Fibroblast of lung (primary cell): ENCODE measurements at regions not wholly inside any gene's neighbourhood (a gene's known extent, or its start where the extent isn't known, plus 50 kb on each side); places are given as distances from the start of the nearest gene placed in this dataset.
A peak's percentile ranks its signal among the peaks of the same experiment; 100 is the strongest.

Experiments used
- DNase-seq, 2 donors: peaks; one replicate each; pipeline versions ENCODE4 v3.0.0 to v3.0.0-alpha.2; 2010; ENCODE audit warnings: low read depth in 2 of 2
- H2AFZ ChIP-seq: 2 replicates; pipeline ENCODE4 v1.5.1; 2012; ENCODE audit warnings: low read length, control low read depth, inconsistent platforms
- H3K27ac ChIP-seq: 2 replicates; pipeline ENCODE4 v1.5.1; 2011; ENCODE audit warnings: low read length, control low read depth; ENCODE audit not compliant: insufficient read depth
- H3K27me3 ChIP-seq: 2 replicates; pipeline ENCODE4 v1.5.1; 2011; ENCODE audit warnings: mild to moderate bottlenecking, low read length; ENCODE audit not compliant: control insufficient read depth, insufficient read depth
- H3K36me3 ChIP-seq: 2 replicates; pipeline ENCODE4 v1.5.1; 2011; ENCODE audit warnings: low read length; ENCODE audit not compliant: control insufficient read depth, insufficient read depth
- H3K4me1 ChIP-seq: 2 replicates; pipeline ENCODE4 v1.5.1; 2011; ENCODE audit warnings: low read length; ENCODE audit not compliant: control insufficient read depth, insufficient read depth; ENCODE audit errors: extremely low read depth
- H3K4me2 ChIP-seq: 2 replicates; pipeline ENCODE4 v1.5.1; 2011; ENCODE audit warnings: low read length, control low read depth; ENCODE audit not compliant: insufficient read depth; ENCODE audit errors: extremely low read depth
- H3K4me3 ChIP-seq, 4 experiments: fragments of 200-600 bp in 1 of 4; sonication (generic) in 1 of 4; replicated peaks in 1 of 4; 2 replicates each; pipeline ENCODE4 v1.5.1; 2011 to 2016; ENCODE audit warnings: low read length in 4 of 4, low read depth in 3 of 4, mild to moderate bottlenecking in 3 of 4, control low read depth in 2 of 4, inconsistent platforms in 1 of 4, mixed read lengths in 1 of 4; ENCODE audit not compliant: insufficient read depth in 1 of 4; ENCODE audit errors: control extremely low read depth in 1 of 4
- H3K79me2 ChIP-seq: 2 replicates; pipeline ENCODE4 v1.5.1; 2012; ENCODE audit warnings: mild to moderate bottlenecking, low read length, inconsistent platforms; ENCODE audit not compliant: control insufficient read depth, insufficient read depth
- H3K9ac ChIP-seq: 2 replicates; pipeline ENCODE4 v1.5.1; 2011; ENCODE audit warnings: mild to moderate bottlenecking, low read length, control low read depth; ENCODE audit not compliant: insufficient read depth
- H3K9me3 ChIP-seq: 2 replicates; pipeline ENCODE4 v1.5.1; 2012; ENCODE audit warnings: low read depth, low read length; ENCODE audit not compliant: control insufficient read depth, insufficient read depth
- H4K20me1 ChIP-seq: 2 replicates; pipeline ENCODE4 v1.5.1; 2011; ENCODE audit warnings: low read length; ENCODE audit not compliant: control insufficient read depth, insufficient read depth; ENCODE audit errors: extremely low read depth
- CTCF ChIP-seq, 2 donors: IDR thresholded peaks in 1 of 2; conservative IDR thresholded peaks in 1 of 2; 1 replicate in 1 of 2; 2 replicates in 1 of 2; pipeline ENCODE4 v1.5.1; 2011 to 2012; ENCODE audit warnings: low read length in 2 of 2, control low read depth in 1 of 2, inconsistent platforms in 1 of 2, low read depth in 1 of 2, mild to moderate bottlenecking in 1 of 2
- EZH2 ChIP-seq: IDR thresholded peaks from 2 replicates; pipeline ENCODE4 v1.5.1; 2012; ENCODE audit warnings: low read length, control low read depth, mild to moderate bottlenecking; ENCODE audit errors: missing control alignments

- Histone ChIP-seq H3K27ac (peak overlapping the region; percentile 47), H3K9me3 (no peaks in the 10 kb centered on the region), H3K36me3 (no peaks in the 10 kb centered on the region), H4K20me1 (no peaks in the 10 kb centered on the region), H3K4me3 (no peak overlapping the region), H3K27me3 (peaks cover 14% of the 10 kb centered on the region), H2AFZ (no peak overlapping the region), H3K9ac (no peak overlapping the region), H3K4me2 (no peak overlapping the region), H3K79me2 (no peaks in the 10 kb centered on the region), H3K4me1 (peaks cover 15% of the 10 kb centered on the region)
- no peak for DNase-seq
- no peak for TF ChIP-seq CTCF (conservative IDR thresholded peaks at IDR 0.05 in 1 of 2, IDR thresholded peaks at IDR 0.05 in 1 of 2; ENCODE audit: low read depth in 1 of 2, low read length in 2 of 2)
- TF ChIP-seq EZH2 = no peak
Measured at GRCh38 chr17:83190004-83190385, 110.6 kb downstream of the METRNL start.

- H3K4me2 ChIP-seq = no peak overlapping the region
- no peak for TF ChIP-seq CTCF (conservative IDR thresholded peaks at IDR 0.05 in 1 of 2, IDR thresholded peaks at IDR 0.05 in 1 of 2; ENCODE audit: low read depth in 1 of 2, low read length in 2 of 2)
- TF ChIP-seq EZH2 = no peak
- peaks cover 10% of the 10 kb centered on the region for H3K27me3 ChIP-seq
- no peak for DNase-seq
- peaks cover 18% of the 10 kb centered on the region for H3K4me1 ChIP-seq
- no peak overlapping the region for H3K27ac ChIP-seq
- no peaks in the 10 kb centered on the region for H3K79me2 ChIP-seq
- H3K36me3 ChIP-seq = no peaks in the 10 kb centered on the region
- no peak overlapping the region for H2AFZ ChIP-seq
- no peak overlapping the region for H3K4me3 ChIP-seq
- H3K9me3 ChIP-seq = no peaks in the 10 kb centered on the region
- H4K20me1 ChIP-seq = no peaks in the 10 kb centered on the region
- H3K9ac ChIP-seq = no peak overlapping the region
Measured at GRCh38 chr17:83190601-83191387, 111.4 kb downstream of the METRNL start.

- H3K9ac ChIP-seq = no peak overlapping the region
- H3K4me2 ChIP-seq = no peak overlapping the region
- H3K79me2 ChIP-seq = no peaks in the 10 kb centered on the region
- H2AFZ ChIP-seq = no peak overlapping the region
- H3K27me3 ChIP-seq = peaks cover 10% of the 10 kb centered on the region
- no peak for DNase-seq
- H4K20me1 ChIP-seq = no peaks in the 10 kb centered on the region
- no peak overlapping the region for H3K27ac ChIP-seq
- peaks cover 19% of the 10 kb centered on the region for H3K4me1 ChIP-seq
- no peaks in the 10 kb centered on the region for H3K36me3 ChIP-seq
- no peak overlapping the region for H3K4me3 ChIP-seq
- no peaks in the 10 kb centered on the region for H3K9me3 ChIP-seq
- TF ChIP-seq CTCF (conservative IDR thresholded peaks at IDR 0.05 in 1 of 2, IDR thresholded peaks at IDR 0.05 in 1 of 2; ENCODE audit: low read depth in 1 of 2, low read length in 2 of 2) (no peak), EZH2 (no peak)
Measured at GRCh38 chr17:83191388-83192160, 112.2 kb downstream of the METRNL start.
